B cell (primary cell): ENCODE measurements at regions not wholly inside any gene's neighbourhood (a gene's known extent, or its start where the extent isn't known, plus 50 kb on each side); places are given as distances from the start of the nearest gene placed in this dataset.

Experiments
- ATAC-seq: fragments of 200-7000 bp; cut with Tn5 transposase; one replicate; pipeline ENCODE4 v1.10.0; 2021; ENCODE audit warnings: low read depth, mild to moderate bottlenecking, moderate number of reproducible peaks, moderate library complexity
- CTCF ChIA-PET: fragments of 350-600 bp; sonication (Branson Sonifier 250); formaldehyde crosslinking; loops from one replicate; lab custom pipeline; 2021; ENCODE audit warnings: antibody characterized with exemption, inconsistent platforms; lab: Charles Lee
- POLR2A ChIA-PET: fragments of 350-600 bp; sonication (Branson Sonifier 250); formaldehyde crosslinking; loops from one replicate; lab custom pipeline; 2021; ENCODE audit warnings: antibody characterized with exemption; lab: Charles Lee
- DNase-seq: peaks from one replicate; pipeline ENCODE4 v3.0.0; 2013
- H2AFZ ChIP-seq: 2 replicates; pipeline ENCODE4 v1.6.1; 2012; ENCODE audit warnings: mild to moderate bottlenecking, low read depth, low read length; ENCODE audit not compliant: insufficient read depth, poor library complexity, severe bottlenecking
- H3K27ac ChIP-seq, 2 donors: 1 replicate in 1 of 2; 2 replicates in 1 of 2; pipeline ENCODE4 v1.5.1; 2012 to 2013; ENCODE audit warnings: low read length in 2 of 2, mild to moderate bottlenecking in 2 of 2, moderate library complexity in 1 of 2
- H3K27me3 ChIP-seq, 4 experiments: fragments of 200-600 bp in 1 of 4; sonication (generic) in 1 of 4; replicated peaks in 1 of 4; 1 replicate in 2 of 4; 2 replicates in 2 of 4; pipeline versions ENCODE4 v1.6.1 to v1.7.0; 2013 to 2016; ENCODE audit warnings: low read length in 3 of 4, mild to moderate bottlenecking in 2 of 4, mixed read lengths in 1 of 4, moderate library complexity in 1 of 4; ENCODE audit not compliant: insufficient read depth in 4 of 4, control insufficient read depth in 3 of 4; ENCODE audit errors: control extremely low read depth in 1 of 4
- H3K36me3 ChIP-seq, 2 experiments: replicated peaks in 1 of 2; 1 replicate in 1 of 2; 2 replicates in 1 of 2; pipeline versions ENCODE4 v1.6.1 to v1.7.1; 2013; ENCODE audit warnings: low read length in 1 of 2; ENCODE audit not compliant: insufficient read depth in 2 of 2, control insufficient read depth in 1 of 2; ENCODE audit errors: control extremely low read depth in 1 of 2, extremely low read depth in 1 of 2
- H3K4me1 ChIP-seq, 2 donors: fragments of 200-600 bp in 1 of 2; sonication (generic) in 1 of 2; 1 replicate in 1 of 2; 2 replicates in 1 of 2; pipeline versions ENCODE4 v1.5.1 to v1.6.1; 2013 to 2017; ENCODE audit warnings: low read length in 2 of 2; ENCODE audit not compliant: control insufficient read depth in 2 of 2, insufficient read depth in 2 of 2
- H3K4me2 ChIP-seq: replicated peaks from 2 replicates; pipeline ENCODE3; 2012; ENCODE audit warnings: mild to moderate bottlenecking, low read depth, low read length; ENCODE audit not compliant: poor library complexity, severe bottlenecking
- H3K4me3 ChIP-seq, 5 experiments: fragments of 200-600 bp in 1 of 5; sonication (generic) in 1 of 5; 1 replicate in 3 of 5; 2 replicates in 2 of 5; pipeline versions ENCODE4 v1.5.1 to v1.7.0; 2011 to 2016; ENCODE audit warnings: low read length in 4 of 5, mild to moderate bottlenecking in 4 of 5, low read depth in 2 of 5, control low read depth in 1 of 5, moderate library complexity in 1 of 5; ENCODE audit not compliant: insufficient read depth in 1 of 5; ENCODE audit errors: control extremely low read depth in 1 of 5, extremely low read depth in 1 of 5
- H3K79me2 ChIP-seq: fragments of 200-600 bp; sonication (generic); one replicate; pipeline ENCODE4 v1.6.0; 2016; ENCODE audit warnings: low read length; ENCODE audit not compliant: control insufficient read depth, insufficient read depth
- H3K9ac ChIP-seq: fragments of 200-600 bp; sonication (generic); 2 replicates; pipeline ENCODE4 v1.6.1; 2017; ENCODE audit warnings: mild to moderate bottlenecking, low read length, moderate library complexity
- H3K9me3 ChIP-seq, 3 donors: one replicate each; pipeline versions ENCODE4 v1.6.1 to v1.7.1; 2013; ENCODE audit warnings: low read length in 2 of 3; ENCODE audit not compliant: control insufficient read depth in 2 of 3, insufficient read depth in 1 of 3; ENCODE audit errors: control extremely low read depth in 1 of 3
- H4K20me1 ChIP-seq: 2 replicates; pipeline ENCODE4 v1.6.0; 2012; ENCODE audit warnings: mild to moderate bottlenecking, low read length; ENCODE audit not compliant: insufficient read depth, control insufficient read depth, poor library complexity, severe bottlenecking
- H3K27ac Mint-ChIP-seq: one replicate; pipeline ENCODE4 v1.8.0; 2021; ENCODE audit warnings: mixed read lengths
- H3K27me3 Mint-ChIP-seq: one replicate; pipeline ENCODE4 v1.8.0; 2021; ENCODE audit warnings: mixed read lengths
- H3K4me1 Mint-ChIP-seq: one replicate; pipeline ENCODE4 v1.8.0; 2021; ENCODE audit warnings: mixed read lengths
- H3K4me3 Mint-ChIP-seq: one replicate; pipeline ENCODE4 v1.8.0; 2021; ENCODE audit warnings: mixed read lengths
- H3K9me3 Mint-ChIP-seq: one replicate; pipeline ENCODE4 v1.8.0; 2022; ENCODE audit warnings: mixed read lengths; ENCODE audit not compliant: insufficient read depth
- CTCF ChIP-seq: fragments of 200-600 bp; IDR thresholded peaks from one replicate; pipeline ENCODE4 v1.8.0; 2022; ENCODE audit warnings: antibody characterized with exemption, mild to moderate bottlenecking
- EZH2 ChIP-seq: IDR thresholded peaks from 2 replicates; pipeline ENCODE4 v1.6.1; 2012; ENCODE audit warnings: borderline replicate concordance, low read depth, mild to moderate bottlenecking, moderate library complexity, low read length; ENCODE audit not compliant: insufficient read depth, poor library complexity, severe bottlenecking
- WGBS: methylation state at CpG from one replicate; pipeline ENCODE4 v1.1.5; 2013; ENCODE audit warnings: missing lambda C conversion rate; ENCODE audit not compliant: insufficient coverage; 5-methylcytosine and 5-hydroxymethylcytosine counted together
- intact Hi-C: fragments of 100-400 bp; cut with micrococcal nuclease; formaldehyde crosslinking; loops from one replicate; pipeline ENCODE4 v1.10.0; 2022

- Mint-ChIP-seq H3K27ac (no peak overlapping the region), H3K27me3 (no peaks in the 10 kb centered on the region), H3K4me3 (no peak overlapping the region), H3K4me1 (no peaks in the 10 kb centered on the region), H3K9me3 (peaks cover 5% of the 10 kb centered on the region)
- TF ChIP-seq EZH2 (no peak), CTCF (no peak)
- no peak for ATAC-seq
- POLR2A ChIA-PET, result no interaction called here
- CTCF ChIA-PET, result no interaction called here
- no peaks in the 10 kb centered on the region for H3K27me3 ChIP-seq
- H3K9me3 ChIP-seq, result peaks cover 0 to 16% (median 2%) of the 10 kb centered on the region in 3 donors
- intact Hi-C loops, result no loop called here
- 95% methylated on average over 4 of the region's 4 CpGs for WGBS
- H3K27ac ChIP-seq, result no peak overlapping the region
- H3K4me1 ChIP-seq, result no peaks in the 10 kb centered on the region
- H3K79me2 ChIP-seq, result no peaks in the 10 kb centered on the region
- no peaks in the 10 kb centered on the region for H3K36me3 ChIP-seq
- no peak overlapping the region for H3K4me3 ChIP-seq
- DNase-seq, result no peak
- no peak overlapping the region for H3K4me2 ChIP-seq
- no peak overlapping the region for H2AFZ ChIP-seq
- H4K20me1 ChIP-seq, result no peaks in the 10 kb centered on the region
- H3K9ac ChIP-seq, result no peak overlapping the region
Observed at GRCh38 chr3:80870476-80871041, 890.9 kb downstream of the GBE1 start.

GRCh38 chr3:80855482-80855881 lies 906.0 kb downstream of the GBE1 start:
- Mint-ChIP-seq H3K27ac (no peak overlapping the region), H3K27me3 (no peaks in the 10 kb centered on the region), H3K9me3 (peaks cover 6% of the 10 kb centered on the region), H3K4me1 (no peaks in the 10 kb centered on the region), H3K4me3 (no peak overlapping the region)
- ChIA-PET CTCF (no interaction called here), POLR2A (no interaction called here)
- Histone ChIP-seq H3K9ac (no peak overlapping the region), H3K27ac (no peak overlapping the region), H3K9me3 (no peaks in the 10 kb centered on the region), H3K4me3 (no peak overlapping the region), H3K79me2 (no peaks in the 10 kb centered on the region), H4K20me1 (no peaks in the 10 kb centered on the region), H3K36me3 (no peaks in the 10 kb centered on the region), H3K4me1 (no peaks in the 10 kb centered on the region), H3K4me2 (no peak overlapping the region), H3K27me3 (no peaks in the 10 kb centered on the region), H2AFZ (no peak overlapping the region)
- no peak for TF ChIP-seq CTCF
- no peak for TF ChIP-seq EZH2
- intact Hi-C loops, result no loop called here
- DNase-seq, result no peak
- ATAC-seq, result no peak
- 63% methylated on average over 1 of the region's 1 CpG for WGBS
